Ascending aorta (tissue), 2 donors: ENCODE measurements at regions not wholly inside any gene's neighbourhood (a gene's known extent, or its start where the extent isn't known, plus 50 kb on each side); places are given as distances from the start of the nearest gene placed in this dataset.

Source experiments
- DNase-seq, 2 donors: peaks; one replicate each; pipeline ENCODE4 v3.0.0-alpha.2; 2019; ENCODE audit warnings: low spot score in 2 of 2
- H3K27ac ChIP-seq, 2 donors: fragments of 200-600 bp; sonication (generic); one replicate each; pipeline ENCODE4 v1.5.1; 2016 to 2017; ENCODE audit warnings: mild to moderate bottlenecking in 1 of 2
- H3K27me3 ChIP-seq: fragments of 200-600 bp; sonication (generic); one replicate; pipeline ENCODE4 v1.5.1; 2017
- H3K36me3 ChIP-seq, 2 donors: fragments of 200-600 bp; sonication (generic); one replicate each; pipeline ENCODE4 v1.5.1; 2016
- H3K4me1 ChIP-seq, 2 donors: fragments of 200-600 bp; sonication (generic); one replicate each; pipeline ENCODE4 v1.5.1; 2016 to 2017; ENCODE audit warnings: mild to moderate bottlenecking in 1 of 2
- H3K4me3 ChIP-seq, 2 donors: fragments of 200-600 bp; sonication (generic); one replicate each; pipeline ENCODE4 v1.5.1; 2016 to 2017; ENCODE audit warnings: mild to moderate bottlenecking in 1 of 2
- H3K9me3 ChIP-seq, 2 donors: fragments of 200-600 bp; sonication (generic); one replicate each; pipeline ENCODE4 v1.5.1; 2016
- CTCF ChIP-seq, 3 experiments: fragments of 200-600 bp in 2 of 3; fragments of 450-650 bp in 1 of 3; sonication (generic) in 2 of 3; IDR thresholded peaks; one replicate each; pipeline ENCODE4 v1.5.1; 2016 to 2019; ENCODE audit warnings: antibody characterized with exemption in 3 of 3, mild to moderate bottlenecking in 1 of 3, moderate library complexity in 1 of 3
- intact Hi-C: fragments of 100-400 bp; cut with DNase I; formaldehyde crosslinking; loops from one replicate; pipeline ENCODE4 v1.15.1; 2023

DNA sequence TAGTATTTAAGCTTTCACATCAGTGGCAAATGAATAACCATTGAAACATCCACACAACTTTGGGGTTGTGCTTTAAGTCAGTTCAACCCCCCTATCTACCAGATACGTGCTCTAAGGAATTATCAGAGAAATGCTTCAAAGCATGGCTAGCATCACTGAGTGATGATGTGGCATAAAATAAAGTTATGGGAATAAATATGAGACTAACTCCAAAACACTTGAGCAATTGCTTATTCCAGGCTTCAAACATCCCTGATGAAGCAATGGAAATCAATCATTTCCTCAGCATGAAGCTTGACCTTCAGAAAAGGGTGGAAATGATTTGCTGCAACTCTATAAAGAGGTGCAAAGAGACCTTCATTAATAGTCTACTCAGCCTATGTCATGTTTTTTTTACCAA is 292.0 kb upstream of the SMC2 start:
- no peak for TF ChIP-seq CTCF (IDR thresholded peaks at IDR 0.05)
- intact Hi-C loops, result no loop called here

DNA sequence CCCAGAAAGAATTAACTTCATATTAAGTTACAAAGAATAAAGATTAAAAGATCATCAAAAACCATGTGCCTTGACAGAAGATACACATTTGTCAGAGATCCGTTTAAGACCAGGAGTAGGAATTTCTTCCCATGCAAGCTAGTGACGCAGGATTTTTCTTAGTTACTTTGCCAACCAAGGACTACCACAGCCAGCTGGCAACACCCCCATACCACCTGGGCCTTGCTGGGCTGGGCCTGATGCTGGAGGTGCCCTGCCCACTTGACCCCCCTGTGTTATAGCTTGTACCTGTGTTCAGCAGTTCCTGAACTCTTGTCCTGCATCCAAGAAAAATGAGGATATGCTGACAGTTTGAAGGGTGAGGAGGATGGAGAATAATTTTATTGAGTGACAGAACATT is 290.9 kb upstream of the SMC2 start:
- intact Hi-C loops, result no loop called here
- Histone ChIP-seq H3K9me3 (no peaks in the 10 kb centered on the region), H3K27ac (no peak overlapping the region), H3K27me3 (no peaks in the 10 kb centered on the region), H3K36me3 (no peaks in the 10 kb centered on the region), H3K4me1 (no peaks in the 10 kb centered on the region), H3K4me3 (no peak overlapping the region)
- no peak for TF ChIP-seq CTCF (IDR thresholded peaks at IDR 0.05)
- no peak for DNase-seq

More for the DNA sequence above, 292.0 kb upstream of the SMC2 start:
- H3K36me3 ChIP-seq, result no peaks in the 10 kb centered on the region
- no peak for DNase-seq
- H3K27ac ChIP-seq, result no peak overlapping the region
- no peaks in the 10 kb centered on the region for H3K27me3 ChIP-seq
- H3K4me1 ChIP-seq, result no peaks in the 10 kb centered on the region
- H3K9me3 ChIP-seq, result no peaks in the 10 kb centered on the region
- H3K4me3 ChIP-seq, result no peak overlapping the region

- Histone ChIP-seq H3K36me3 (no peaks in the 10 kb centered on the region), H3K27me3 (no peaks in the 10 kb centered on the region), H3K4me3 (no peak overlapping the region), H3K4me1 (no peaks in the 10 kb centered on the region), H3K9me3 (no peaks in the 10 kb centered on the region), H3K27ac (no peak overlapping the region)
- intact Hi-C loops, result no loop called here
- TF ChIP-seq CTCF (IDR thresholded peaks at IDR 0.05), result no peak
- no peak for DNase-seq
These were observed 289.9 kb upstream of the SMC2 start for GRCh38 chr9:103804077-103804735.

DNA sequence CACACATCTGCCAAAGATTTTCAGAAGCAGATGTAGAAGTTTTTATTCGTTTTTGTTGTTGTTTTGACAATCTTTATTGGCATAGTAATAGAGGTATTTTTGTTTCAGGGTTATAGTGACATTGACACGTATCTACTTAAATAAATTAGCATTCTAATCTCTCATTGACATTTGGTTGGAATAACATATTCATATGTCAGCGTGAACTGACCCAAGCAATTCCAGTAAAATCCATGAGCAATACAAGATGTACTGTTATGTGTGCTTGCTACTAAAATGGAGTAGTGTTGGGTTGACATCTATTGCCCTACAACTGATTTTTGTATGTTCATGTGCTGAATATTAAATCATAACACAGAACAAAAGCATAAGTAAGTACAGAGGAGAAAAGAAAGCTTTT is 284.4 kb upstream of the SMC2 start:
- H3K27me3 ChIP-seq, result no peaks in the 10 kb centered on the region
- no peak overlapping the region for H3K27ac ChIP-seq
- intact Hi-C loops, result no loop called here
- no peak overlapping the region for H3K4me3 ChIP-seq
- no peak for TF ChIP-seq CTCF (IDR thresholded peaks at IDR 0.05)
- no peaks in the 10 kb centered on the region for H3K4me1 ChIP-seq
- DNase-seq, result no peak
- no peaks in the 10 kb centered on the region for H3K9me3 ChIP-seq
- H3K36me3 ChIP-seq, result no peaks in the 10 kb centered on the region

DNA sequence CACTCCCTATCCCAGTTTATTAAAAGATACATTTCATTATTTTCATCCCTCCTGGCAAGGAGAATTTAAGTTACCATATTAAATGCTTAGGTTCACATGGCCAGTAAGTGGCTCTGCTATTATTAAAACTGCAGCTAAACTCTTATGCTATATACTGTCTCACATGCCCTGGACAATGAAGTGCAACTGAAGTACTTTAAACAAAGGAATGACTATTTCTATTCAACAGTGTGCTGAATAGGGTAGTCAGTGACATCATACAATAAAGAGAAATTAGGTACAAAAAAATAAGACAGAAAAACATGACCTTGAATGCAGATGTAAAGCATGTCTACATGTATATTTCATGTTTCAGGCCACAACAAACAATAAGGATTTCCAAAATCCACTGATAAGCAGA is 282.6 kb upstream of the SMC2 start:
- intact Hi-C loops, result no loop called here
- Histone ChIP-seq H3K36me3 (no peaks in the 10 kb centered on the region), H3K4me1 (no peaks in the 10 kb centered on the region), H3K9me3 (no peaks in the 10 kb centered on the region), H3K27ac (no peak overlapping the region), H3K4me3 (no peak overlapping the region), H3K27me3 (no peaks in the 10 kb centered on the region)
- TF ChIP-seq CTCF (IDR thresholded peaks at IDR 0.05), result no peak
- DNase-seq, result no peak

DNA sequence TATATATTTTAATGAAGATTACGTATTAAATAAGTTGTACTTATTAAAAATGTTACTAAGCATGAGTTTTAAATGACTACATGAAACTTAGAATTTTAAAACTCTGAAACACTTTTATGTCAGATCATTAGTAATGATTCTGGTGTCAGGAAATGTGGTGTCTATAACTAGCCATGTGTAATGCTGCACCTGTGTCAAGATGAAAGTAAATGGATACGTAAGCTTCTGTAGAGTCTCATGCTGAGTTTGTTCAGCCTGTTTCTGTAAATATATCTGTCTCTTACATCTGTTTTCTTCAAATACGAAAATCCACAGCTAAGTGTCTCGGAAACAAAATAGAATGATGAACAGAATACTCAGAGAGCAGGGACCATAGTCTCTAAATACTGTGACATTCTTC is 278.0 kb upstream of the SMC2 start:
- no peak for DNase-seq
- TF ChIP-seq CTCF (IDR thresholded peaks at IDR 0.05), result no peak

More for the DNA sequence above, 278.0 kb upstream of the SMC2 start:
- H3K27me3 ChIP-seq, result no peaks in the 10 kb centered on the region
- H3K27ac ChIP-seq, result no peak overlapping the region
- no peaks in the 10 kb centered on the region for H3K9me3 ChIP-seq
- H3K4me1 ChIP-seq, result no peaks in the 10 kb centered on the region
- no peaks in the 10 kb centered on the region for H3K36me3 ChIP-seq
- intact Hi-C loops, result no loop called here
- no peak overlapping the region for H3K4me3 ChIP-seq
